CD8-positive, alpha-beta memory T cell (primary cell): ENCODE measurements at regions not wholly inside any gene's neighbourhood (a gene's known extent, or its start where the extent isn't known, plus 50 kb on each side); places are given as distances from the start of the nearest gene placed in this dataset.

Experiments used
- CTCF ChIA-PET: fragments of 350-600 bp; sonication (Branson Sonifier 250); formaldehyde crosslinking; loops from one replicate; lab custom pipeline; 2021; ENCODE audit warnings: antibody characterized with exemption; lab: Charles Lee
- POLR2A ChIA-PET: fragments of 350-600 bp; sonication (Branson Sonifier 250); formaldehyde crosslinking; loops from one replicate; lab custom pipeline; 2021; ENCODE audit warnings: antibody characterized with exemption; lab: Charles Lee
- DNase-seq, 5 donors: peaks; one replicate each; pipeline versions ENCODE4 v3.0.0 to v3.0.0-alpha.2; 2020 to 2022; ENCODE audit warnings: mixed read lengths in 1 of 5
- H3K27ac ChIP-seq: one replicate; pipeline ENCODE4 v1.7.0; 2013; ENCODE audit warnings: low read depth, mild to moderate bottlenecking, low read length, moderate library complexity
- H3K27me3 ChIP-seq: 2 replicates; pipeline ENCODE4 v1.7.0; 2013; ENCODE audit warnings: low read length, mild to moderate bottlenecking; ENCODE audit not compliant: insufficient read depth, poor library complexity, severe bottlenecking
- H3K36me3 ChIP-seq: 2 replicates; pipeline ENCODE4 v1.7.0; 2013; ENCODE audit warnings: mild to moderate bottlenecking, low read length, moderate library complexity; ENCODE audit not compliant: insufficient read depth
- H3K4me1 ChIP-seq: 2 replicates; pipeline ENCODE4 v1.7.0; 2013; ENCODE audit warnings: mild to moderate bottlenecking, low read length, moderate library complexity; ENCODE audit not compliant: insufficient read depth
- H3K4me3 ChIP-seq: 2 replicates; pipeline ENCODE4 v1.7.0; 2013; ENCODE audit warnings: mild to moderate bottlenecking, low read length
- H3K9me3 ChIP-seq: 2 replicates; pipeline ENCODE4 v1.7.0; 2013; ENCODE audit warnings: mild to moderate bottlenecking, low read length
- H3K27ac Mint-ChIP-seq, 8 donors: one replicate each; pipeline ENCODE4 v1.8.0; 2020 to 2021; ENCODE audit warnings: mixed read lengths in 8 of 8, mild to moderate bottlenecking in 6 of 8, inconsistent platforms in 3 of 8, moderate library complexity in 3 of 8
- H3K27me3 Mint-ChIP-seq, 2 donors: one replicate each; pipeline ENCODE4 v1.8.0; 2020 to 2021; ENCODE audit warnings: mixed read lengths in 2 of 2, mild to moderate bottlenecking in 1 of 2, moderate library complexity in 1 of 2
- H3K36me3 Mint-ChIP-seq, 3 donors: one replicate each; pipeline ENCODE4 v1.8.0; 2020 to 2021; ENCODE audit warnings: mixed read lengths in 3 of 3, inconsistent platforms in 1 of 3, mild to moderate bottlenecking in 1 of 3
- H3K4me1 Mint-ChIP-seq, 3 donors: one replicate each; pipeline ENCODE4 v1.8.0; 2020 to 2021; ENCODE audit warnings: mixed read lengths in 3 of 3, inconsistent platforms in 1 of 3, mild to moderate bottlenecking in 1 of 3
- H3K4me3 Mint-ChIP-seq, 7 donors: one replicate each; pipeline ENCODE4 v1.8.0; 2020 to 2021; ENCODE audit warnings: mixed read lengths in 7 of 7, mild to moderate bottlenecking in 6 of 7, moderate library complexity in 4 of 7, inconsistent platforms in 2 of 7
- H3K9me3 Mint-ChIP-seq, 5 donors: one replicate each; pipeline ENCODE4 v1.8.0; 2020 to 2022; ENCODE audit warnings: mixed read lengths in 5 of 5, mild to moderate bottlenecking in 3 of 5, moderate library complexity in 2 of 5, inconsistent platforms in 1 of 5

DNA sequence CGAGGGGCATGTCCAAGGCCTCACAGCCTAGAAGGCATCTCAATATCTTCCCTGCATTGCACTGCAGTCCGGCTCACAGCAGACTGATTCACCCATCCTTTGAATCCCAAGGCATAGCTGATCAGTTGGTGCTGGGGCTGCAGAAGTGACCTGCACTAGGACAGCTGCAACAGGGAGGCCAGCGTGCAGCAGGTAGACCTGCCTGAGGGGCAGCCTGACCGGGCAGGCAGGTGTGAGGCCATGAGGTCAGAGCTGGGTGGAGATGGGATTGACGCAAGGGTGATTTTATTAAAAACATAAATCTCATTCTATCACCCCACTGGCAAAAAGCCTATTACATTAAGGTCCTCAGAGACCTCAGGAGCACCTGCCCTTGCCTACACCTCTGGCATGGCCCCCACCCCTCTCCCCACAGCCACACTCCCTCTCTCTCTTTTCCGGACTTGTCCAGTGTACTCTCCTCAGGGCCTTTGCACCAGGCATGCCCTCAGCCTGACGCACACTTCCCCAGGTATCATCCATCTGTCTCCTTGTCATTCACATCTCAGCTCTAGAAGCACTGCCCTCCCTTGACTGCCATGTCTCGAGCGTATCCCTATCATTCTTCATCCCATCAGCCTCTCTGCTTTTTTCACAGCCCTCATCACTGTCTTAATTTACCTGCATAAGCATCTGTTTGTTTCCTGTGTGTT, 63.5 kb upstream of the WIPF1 start:
- H3K36me3 ChIP-seq, result no peaks in the 10 kb centered on the region
- no peaks in the 10 kb centered on the region for H3K27me3 ChIP-seq
- ChIA-PET POLR2A (no interaction called here), CTCF (interaction anchor here (1.0 kb wide), 1 partner anchor 21 kb away, joined by 5 read pairs; no protein-coding TSS in a partner anchor)
- H3K27me3 Mint-ChIP-seq, result peaks cover 0 to 1% of the 10 kb centered on the region in 2 donors
- DNase-seq, result no peak
- H3K27ac Mint-ChIP-seq, result peak overlapping the region in 1 of 8 donors; percentile 6
- no peak overlapping the region for H3K4me3 Mint-ChIP-seq
- H3K4me3 ChIP-seq, result no peak overlapping the region
- H3K9me3 Mint-ChIP-seq, result no peaks in the 10 kb centered on the region
- peaks cover 1 to 7% (median 4%) of the 10 kb centered on the region in 3 donors for H3K36me3 Mint-ChIP-seq
- no peaks in the 10 kb centered on the region for H3K4me1 ChIP-seq
- H3K27ac ChIP-seq, result no peak overlapping the region
- H3K9me3 ChIP-seq, result no peaks in the 10 kb centered on the region
- peaks cover 25 to 76% (median 61%) of the 10 kb centered on the region in 3 donors for H3K4me1 Mint-ChIP-seq

DNA sequence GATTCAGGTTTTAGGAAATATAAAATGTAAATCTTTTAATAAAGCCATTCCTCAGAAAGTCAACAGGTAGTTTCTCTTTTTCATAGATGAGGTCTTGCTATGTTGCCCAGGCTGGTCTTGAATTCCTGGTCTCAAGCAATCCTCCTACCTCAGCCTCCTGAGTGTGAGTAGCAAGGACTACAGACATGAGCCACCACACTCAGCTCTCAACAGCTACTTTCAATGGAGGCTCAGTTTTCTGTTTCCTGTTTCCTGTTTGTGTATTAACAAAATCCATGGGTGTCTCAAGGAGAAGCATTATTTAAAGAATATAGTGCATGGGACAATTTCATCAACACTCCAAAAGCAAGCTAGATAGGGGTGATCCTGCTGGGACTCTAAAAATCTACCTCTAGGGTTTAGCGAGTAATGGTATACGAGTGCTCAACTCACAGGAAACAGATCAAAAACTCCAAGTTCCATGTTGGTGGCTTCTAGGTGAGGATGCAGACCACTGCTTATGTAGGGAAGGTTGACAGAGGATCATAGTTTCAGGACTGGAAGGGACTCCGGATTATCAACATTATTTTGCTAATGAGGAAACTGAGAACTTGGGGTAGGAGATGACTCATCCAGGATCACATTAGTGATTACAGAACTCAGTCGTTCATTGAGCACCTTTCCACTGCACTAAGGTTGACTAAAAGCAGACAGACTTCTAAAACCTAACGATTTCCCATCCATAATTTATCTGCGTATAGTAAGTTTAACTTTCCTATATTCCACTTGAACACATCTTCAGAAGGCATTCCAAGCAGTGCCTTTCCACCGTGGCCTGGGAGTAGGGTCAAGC, 61.7 kb upstream of the WIPF1 start:
- peaks cover 7 to 18% (median 11%) of the 10 kb centered on the region in 3 donors for H3K36me3 Mint-ChIP-seq
- no peak overlapping the region for H3K4me3 ChIP-seq
- no peaks in the 10 kb centered on the region for H3K4me1 ChIP-seq
- ChIA-PET CTCF (interaction anchor here (0.8 kb wide), 1 partner anchor 188 kb away, joined by 3 read pairs; no protein-coding TSS in a partner anchor), POLR2A (no interaction called here)
- no peaks in the 10 kb centered on the region for H3K36me3 ChIP-seq
- no peak for DNase-seq
- H3K4me1 Mint-ChIP-seq, result peaks cover 29 to 76% (median 70%) of the 10 kb centered on the region in 3 donors
- no peaks in the 10 kb centered on the region for H3K27me3 ChIP-seq
- H3K4me3 Mint-ChIP-seq, result no peak overlapping the region
- H3K9me3 Mint-ChIP-seq, result no peaks in the 10 kb centered on the region
- peaks cover 0 to 2% of the 10 kb centered on the region in 2 donors for H3K27me3 Mint-ChIP-seq
- no peak overlapping the region for H3K27ac ChIP-seq
- peak overlapping the region in 6 of 8 donors; percentile 21 to 61 (median 50) for H3K27ac Mint-ChIP-seq
- H3K9me3 ChIP-seq, result no peaks in the 10 kb centered on the region

DNA sequence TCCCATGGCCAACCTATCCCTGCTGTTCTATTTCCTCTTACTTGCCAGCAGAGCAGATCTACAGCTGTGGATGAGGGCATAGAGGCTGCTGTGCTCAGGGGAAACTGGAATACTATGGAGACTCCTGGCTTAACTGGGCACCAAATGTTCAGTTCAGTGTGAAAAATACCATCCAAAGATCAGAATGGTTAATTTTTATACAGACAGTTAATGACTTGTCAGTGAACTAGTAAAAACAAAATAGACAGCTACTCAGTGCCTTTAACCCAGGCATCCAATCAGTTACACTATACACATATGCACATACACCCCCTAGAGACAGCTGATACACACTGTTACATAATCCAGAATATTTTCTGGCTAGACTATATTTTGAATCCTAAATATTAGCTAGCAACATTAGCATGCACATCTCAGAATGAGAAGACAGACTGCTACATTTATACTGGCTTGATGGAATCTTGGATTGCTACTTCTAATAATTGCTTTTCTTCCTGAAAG, 59.1 kb upstream of the WIPF1 start:
- CTCF ChIA-PET, result interaction anchor here (1.0 to 1.5 kb wide), 3 partner anchors 10 to 92 kb away, joined by 3 read pairs; no protein-coding TSS in a partner anchor
- H3K9me3 Mint-ChIP-seq, result no peaks in the 10 kb centered on the region
- peaks cover 0 to 2% of the 10 kb centered on the region in 2 donors for H3K27me3 Mint-ChIP-seq
- H3K27ac Mint-ChIP-seq, result no peak overlapping the region
- POLR2A ChIA-PET, result interaction anchor here (0.6 to 0.7 kb wide), 2 partner anchors 13 to 159 kb away, joined by 3 read pairs; no protein-coding TSS in a partner anchor
- H3K36me3 ChIP-seq, result no peaks in the 10 kb centered on the region
- H3K4me3 ChIP-seq, result no peak overlapping the region
- no peak overlapping the region for H3K4me3 Mint-ChIP-seq
- no peak overlapping the region for H3K27ac ChIP-seq
- H3K4me1 ChIP-seq, result no peaks in the 10 kb centered on the region
- peaks cover 24 to 58% (median 54%) of the 10 kb centered on the region in 3 donors for H3K4me1 Mint-ChIP-seq
- no peaks in the 10 kb centered on the region for H3K9me3 ChIP-seq
- no peak for DNase-seq
- H3K36me3 Mint-ChIP-seq, result peaks cover 6 to 18% (median 13%) of the 10 kb centered on the region in 3 donors
- H3K27me3 ChIP-seq, result no peaks in the 10 kb centered on the region

DNA sequence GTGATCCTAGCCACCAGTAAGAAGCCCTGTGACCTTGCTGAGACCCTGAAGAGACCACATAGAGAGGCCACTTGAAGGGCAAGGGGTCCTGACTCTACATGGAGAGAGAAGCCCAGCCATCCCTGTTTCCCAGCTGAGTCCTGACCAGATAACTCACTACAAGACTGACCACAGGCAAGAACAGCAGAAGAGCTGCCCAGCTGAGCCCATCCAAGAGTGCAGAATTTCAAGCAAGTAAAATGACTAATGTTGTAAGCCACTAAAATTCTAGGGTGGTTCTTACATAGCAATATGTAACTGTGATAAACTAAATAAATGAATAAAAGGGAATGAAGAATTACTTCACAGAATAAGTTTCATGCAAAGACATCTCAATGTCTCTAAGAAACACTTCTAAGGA, 58.4 kb upstream of the WIPF1 start:
- H3K27ac Mint-ChIP-seq, result peak overlapping the region in 1 of 8 donors; percentile 47
- H3K4me1 Mint-ChIP-seq, result peaks cover 21 to 54% (median 51%) of the 10 kb centered on the region in 3 donors
- no peak overlapping the region for H3K4me3 Mint-ChIP-seq
- Histone ChIP-seq H3K4me1 (no peaks in the 10 kb centered on the region), H3K27ac (no peak overlapping the region), H3K9me3 (no peaks in the 10 kb centered on the region), H3K36me3 (no peaks in the 10 kb centered on the region), H3K4me3 (no peak overlapping the region), H3K27me3 (no peaks in the 10 kb centered on the region)
- no peaks in the 10 kb centered on the region for H3K9me3 Mint-ChIP-seq
- CTCF ChIA-PET, result interaction anchor here (1.5 kb wide), 1 partner anchor 93 kb away, joined by 3 read pairs; no protein-coding TSS in a partner anchor
- POLR2A ChIA-PET, result interaction anchor here (0.7 kb wide), 1 partner anchor 158 kb away, joined by 3 read pairs; no protein-coding TSS in a partner anchor
- H3K27me3 Mint-ChIP-seq, result peaks cover 0 to 2% of the 10 kb centered on the region in 2 donors
- no peak for DNase-seq
- peaks cover 6 to 18% (median 11%) of the 10 kb centered on the region in 3 donors for H3K36me3 Mint-ChIP-seq

DNA sequence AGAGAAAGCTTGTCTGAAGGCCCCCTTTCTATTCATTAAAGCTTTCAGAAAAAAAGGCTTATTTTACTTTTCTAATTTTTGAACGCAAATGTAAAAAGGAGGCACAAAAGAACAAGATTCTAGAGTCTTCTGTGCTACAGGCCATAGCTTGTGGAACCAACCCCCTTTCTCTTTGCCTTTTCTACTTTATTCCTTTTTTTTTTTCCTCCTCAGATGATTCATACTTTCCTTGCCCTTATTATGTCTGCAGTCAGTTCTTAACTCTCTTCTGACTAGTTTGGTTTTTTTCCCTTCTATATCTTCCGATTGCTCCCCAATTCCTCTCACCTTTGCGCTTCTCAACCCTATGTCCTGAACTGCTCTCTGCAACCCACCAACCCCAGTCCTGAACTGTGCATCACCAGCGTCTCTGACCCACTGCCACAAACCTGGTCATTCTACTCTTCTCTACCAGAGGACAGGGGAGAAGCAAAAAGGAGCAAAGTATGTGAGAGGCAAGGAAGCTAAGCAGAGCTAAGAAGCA, 56.9 kb upstream of the WIPF1 start:
- H3K27ac ChIP-seq, result no peak overlapping the region
- H3K27ac Mint-ChIP-seq, result peak overlapping the region in 3 of 8 donors; percentile 14 to 58 (median 23)
- no peaks in the 10 kb centered on the region for H3K36me3 ChIP-seq
- H3K36me3 Mint-ChIP-seq, result peaks cover 7 to 18% (median 11%) of the 10 kb centered on the region in 3 donors
- no peaks in the 10 kb centered on the region for H3K27me3 ChIP-seq
- peaks cover 0 to 2% (median 2%) of the 10 kb centered on the region in 5 donors for H3K9me3 Mint-ChIP-seq
- no peak overlapping the region for H3K4me3 ChIP-seq
- H3K4me1 Mint-ChIP-seq, result peaks cover 22 to 57% (median 50%) of the 10 kb centered on the region in 3 donors
- no peak for DNase-seq
- H3K4me1 ChIP-seq, result no peaks in the 10 kb centered on the region
- ChIA-PET CTCF (no interaction called here), POLR2A (no interaction called here)
- no peak overlapping the region for H3K4me3 Mint-ChIP-seq
- H3K9me3 ChIP-seq, result no peaks in the 10 kb centered on the region
- peaks cover 0 to 2% of the 10 kb centered on the region in 2 donors for H3K27me3 Mint-ChIP-seq

DNA sequence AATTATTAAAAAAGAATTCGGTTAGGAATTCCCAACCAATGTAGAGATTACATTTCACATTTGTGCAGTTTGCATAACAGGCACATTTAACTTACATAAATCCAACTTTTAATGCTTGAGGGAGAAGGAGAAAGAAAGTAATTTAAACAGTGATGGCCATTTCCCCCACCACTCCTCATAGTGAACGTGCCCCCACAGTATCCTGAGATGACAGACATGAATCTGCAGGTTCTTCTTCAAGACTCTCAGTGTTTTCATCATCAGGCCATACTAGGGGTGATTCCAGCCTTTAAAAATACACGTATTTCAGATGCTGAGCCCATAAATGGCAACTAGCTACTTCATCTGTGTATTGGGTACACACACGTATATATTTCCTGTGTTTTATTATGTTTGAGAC, 51.3 kb upstream of the WIPF1 start:
- Mint-ChIP-seq H3K4me1 (peaks cover 7 to 51% (median 32%) of the 10 kb centered on the region in 3 donors), H3K9me3 (peaks cover 0 to 4% (median 2%) of the 10 kb centered on the region in 5 donors), H3K27ac (peak overlapping the region in 1 of 8 donors; percentile 9), H3K27me3 (no peaks in the 10 kb centered on the region), H3K36me3 (peaks cover 1 to 17% (median 4%) of the 10 kb centered on the region in 3 donors), H3K4me3 (no peak overlapping the region)
- Histone ChIP-seq H3K4me3 (no peak overlapping the region), H3K4me1 (no peaks in the 10 kb centered on the region), H3K27ac (no peak overlapping the region), H3K27me3 (no peaks in the 10 kb centered on the region), H3K36me3 (no peaks in the 10 kb centered on the region), H3K9me3 (no peaks in the 10 kb centered on the region)
- CTCF ChIA-PET, result no interaction called here
- no peak for DNase-seq
- POLR2A ChIA-PET, result no interaction called here
